ENCODE measurements at regions not wholly inside any gene's neighbourhood (a gene's known extent, or its start where the extent isn't known, plus 50 kb on each side); places are given as distances from the start of the nearest gene placed in this dataset.

DNA sequence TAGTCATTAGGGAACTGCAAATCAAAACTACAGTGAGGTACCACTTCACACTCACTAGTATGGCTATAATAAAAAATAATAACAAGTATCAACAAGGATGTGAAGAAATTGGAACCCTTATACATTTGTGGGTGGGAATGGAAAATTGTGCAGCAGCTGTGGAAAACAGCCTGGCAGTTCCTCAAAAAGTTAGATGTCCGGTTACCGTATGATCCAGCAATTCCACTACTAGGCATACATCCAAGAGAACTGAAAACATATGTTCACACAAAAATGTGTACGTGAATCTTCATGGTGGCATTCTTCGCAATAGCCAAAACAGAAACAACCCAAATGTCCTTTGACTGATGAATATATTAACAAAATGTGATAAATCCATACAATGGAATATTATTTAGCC is 187.9 kb upstream of the LYSMD4 start:
- ChIA-PET POLR2A (no interaction called here), CTCF (no interaction called here)
- no peak for DNase-seq (ENCODE audit: low read depth, low spot score)
- H3K4me3 ChIP-seq (ENCODE audit: low read depth, low read length): no peak overlapping the region
- TF ChIP-seq, protein P1, sequence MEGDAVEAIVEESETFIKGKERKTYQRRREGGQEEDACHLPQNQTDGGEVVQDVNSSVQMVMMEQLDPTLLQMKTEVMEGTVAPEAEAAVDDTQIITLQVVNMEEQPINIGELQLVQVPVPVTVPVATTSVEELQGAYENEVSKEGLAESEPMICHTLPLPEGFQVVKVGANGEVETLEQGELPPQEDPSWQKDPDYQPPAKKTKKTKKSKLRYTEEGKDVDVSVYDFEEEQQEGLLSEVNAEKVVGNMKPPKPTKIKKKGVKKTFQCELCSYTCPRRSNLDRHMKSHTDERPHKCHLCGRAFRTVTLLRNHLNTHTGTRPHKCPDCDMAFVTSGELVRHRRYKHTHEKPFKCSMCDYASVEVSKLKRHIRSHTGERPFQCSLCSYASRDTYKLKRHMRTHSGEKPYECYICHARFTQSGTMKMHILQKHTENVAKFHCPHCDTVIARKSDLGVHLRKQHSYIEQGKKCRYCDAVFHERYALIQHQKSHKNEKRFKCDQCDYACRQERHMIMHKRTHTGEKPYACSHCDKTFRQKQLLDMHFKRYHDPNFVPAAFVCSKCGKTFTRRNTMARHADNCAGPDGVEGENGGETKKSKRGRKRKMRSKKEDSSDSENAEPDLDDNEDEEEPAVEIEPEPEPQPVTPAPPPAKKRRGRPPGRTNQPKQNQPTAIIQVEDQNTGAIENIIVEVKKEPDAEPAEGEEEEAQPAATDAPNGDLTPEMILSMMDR (IDR thresholded peaks at IDR 0.05; ENCODE audit: insufficient read depth, low read length, missing control alignments): no peak

DNA sequence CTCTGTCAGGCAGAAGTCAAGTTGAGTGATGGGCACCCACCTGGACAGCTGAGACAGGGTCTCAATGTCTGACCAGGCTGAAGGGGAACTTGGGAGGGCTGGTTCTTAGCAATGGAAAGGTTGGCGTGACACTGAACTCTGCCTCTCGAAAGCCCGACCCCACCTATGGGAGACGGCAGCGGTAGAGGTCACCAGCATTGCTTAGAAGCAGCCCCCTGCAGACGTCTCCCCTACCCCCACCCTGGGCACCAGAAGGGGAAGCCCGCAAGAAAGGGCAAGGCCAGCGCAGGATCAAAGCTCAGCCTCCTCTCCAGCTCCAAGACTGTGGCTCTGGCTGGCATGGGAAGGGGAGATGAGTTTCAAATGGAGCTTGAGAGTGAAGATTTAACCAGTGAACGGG is 184.8 kb upstream of the LYSMD4 start:
- CTCF ChIA-PET: interaction anchor here (0.8 kb wide), 1 partner anchor 11 kb away, joined by 3 read pairs; no protein-coding TSS in a partner anchor
- DNase-seq (ENCODE audit: low read depth, low spot score): no peak
- no peak overlapping the region for H3K4me3 ChIP-seq (ENCODE audit: low read depth, low read length)
- POLR2A ChIA-PET: no interaction called here
- TF ChIP-seq, protein P1 (IDR thresholded peaks at IDR 0.05; ENCODE audit: insufficient read depth, low read length, missing control alignments): no peak

DNA sequence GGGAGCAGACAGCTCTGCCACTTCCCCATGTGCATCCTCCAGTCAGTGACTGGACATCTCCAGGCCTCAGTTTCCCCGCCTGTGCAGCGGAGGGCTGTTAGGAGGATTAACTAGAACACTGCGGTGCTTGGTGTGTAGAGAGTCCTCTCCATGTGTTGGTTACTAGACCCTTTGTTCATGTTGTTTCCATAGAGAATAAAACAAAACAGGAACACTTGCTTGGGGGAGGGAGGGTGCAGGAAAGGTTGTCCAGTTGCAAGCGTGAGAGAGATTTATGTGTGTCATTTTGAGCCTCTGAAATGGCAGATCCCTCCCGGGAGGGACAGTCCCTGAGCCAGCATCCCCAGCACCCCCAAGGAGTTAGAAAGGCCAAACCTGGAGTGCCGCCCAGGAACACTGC is 184.0 kb upstream of the LYSMD4 start:
- DNase-seq (ENCODE audit: low read depth, low spot score): no peak
- TF ChIP-seq, protein P1 (IDR thresholded peaks at IDR 0.05; ENCODE audit: insufficient read depth, low read length, missing control alignments): no peak
- H3K4me3 ChIP-seq (ENCODE audit: low read depth, low read length): no peak overlapping the region
- ChIA-PET POLR2A (no interaction called here), CTCF (no interaction called here)

DNA sequence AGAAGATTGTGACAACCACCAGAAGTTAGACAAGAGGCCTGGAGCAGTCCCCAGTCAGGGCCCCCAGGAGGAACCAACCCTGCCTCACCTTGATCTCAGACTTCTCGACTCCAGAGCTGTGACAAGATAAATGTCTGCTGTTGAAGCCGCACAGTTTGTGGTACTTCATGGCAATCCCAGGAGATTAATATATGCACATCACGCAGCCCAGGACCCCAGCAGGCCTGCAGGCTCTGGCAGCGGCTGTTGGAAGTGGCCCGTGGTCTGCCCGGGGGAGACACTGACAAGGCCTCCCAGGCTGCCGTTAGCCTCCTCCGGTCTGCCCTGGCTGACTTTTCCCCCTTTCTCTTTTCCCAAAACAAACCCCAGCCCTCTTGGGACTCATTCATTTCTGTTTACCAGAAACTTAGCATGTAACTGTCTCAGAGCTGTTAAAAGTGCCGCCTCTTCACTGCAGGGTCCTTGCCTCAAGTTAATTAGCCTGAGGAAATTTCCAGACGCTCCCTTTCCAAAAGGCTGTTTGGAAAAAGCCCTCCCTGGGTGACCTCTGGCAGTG is 183.5 kb upstream of the LYSMD4 start:
- no peak for DNase-seq (ENCODE audit: low read depth, low spot score)
- TF ChIP-seq, protein P1 (IDR thresholded peaks at IDR 0.05; ENCODE audit: insufficient read depth, low read length, missing control alignments): no peak
- H3K4me3 ChIP-seq (ENCODE audit: low read depth, low read length): no peak overlapping the region
- ChIA-PET POLR2A (no interaction called here), CTCF (no interaction called here)

DNA sequence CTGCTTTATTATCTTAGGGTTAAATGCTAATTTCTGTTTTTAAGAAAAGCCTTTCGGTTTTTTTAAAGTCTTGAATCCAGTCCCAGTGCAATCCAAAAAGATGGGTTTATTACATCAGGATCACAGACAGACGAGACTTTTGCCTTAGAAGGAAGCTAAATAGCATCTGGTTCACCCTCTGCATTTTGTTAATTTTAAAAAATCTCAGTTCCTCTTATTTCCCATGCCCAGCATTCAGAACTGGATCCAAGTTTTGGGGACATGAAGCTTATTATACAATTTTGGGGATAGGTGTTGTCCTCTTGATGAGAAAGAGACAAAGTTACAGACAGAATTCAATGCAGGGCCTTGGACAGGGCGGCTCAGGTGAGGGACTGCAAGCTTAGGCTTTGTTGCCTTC is 181.5 kb upstream of the LYSMD4 start:
- CTCF ChIA-PET: no interaction called here
- TF ChIP-seq, protein P1 (IDR thresholded peaks at IDR 0.05; ENCODE audit: insufficient read depth, low read length, missing control alignments): no peak
- POLR2A ChIA-PET: no interaction called here
- DNase-seq (ENCODE audit: low read depth, low spot score): no peak
- H3K4me3 ChIP-seq (ENCODE audit: low read depth, low read length): no peak overlapping the region

DNA sequence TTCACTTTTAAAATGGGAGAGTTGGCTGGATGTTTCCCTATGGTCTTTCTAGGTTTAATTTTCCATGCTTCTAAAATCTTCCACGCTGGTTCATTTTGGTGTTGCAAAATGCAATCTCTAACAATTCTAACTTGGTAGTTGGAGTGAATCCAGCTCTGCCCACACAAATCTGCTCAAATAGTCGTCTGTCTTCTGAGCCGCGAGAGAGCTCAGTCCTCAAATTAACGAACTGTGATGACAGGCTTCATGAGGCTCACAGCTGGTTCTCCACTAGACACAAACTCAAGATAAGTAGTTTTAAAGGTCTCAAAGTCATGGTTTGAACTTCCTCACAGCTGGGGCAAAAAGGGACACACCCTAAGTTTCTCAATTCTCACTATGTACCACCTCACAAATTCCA is 178.6 kb upstream of the LYSMD4 start:
- no peak for DNase-seq (ENCODE audit: low read depth, low spot score)
- POLR2A ChIA-PET: no interaction called here
- CTCF ChIA-PET: no interaction called here
- no peak overlapping the region for H3K4me3 ChIP-seq (ENCODE audit: low read depth, low read length)
- TF ChIP-seq, protein P1 (IDR thresholded peaks at IDR 0.05; ENCODE audit: insufficient read depth, low read length, missing control alignments): no peak
